DMS79 (cell line): ENCODE measurements at regions not wholly inside any gene's neighbourhood (a gene's known extent, or its start where the extent isn't known, plus 50 kb on each side); places are given as distances from the start of the nearest gene placed in this dataset.
"Not testable (repeated sequence)": the region's sequence is repeated elsewhere in the genome, so short reads cannot be mapped to it uniquely, and the experiment has no call there.

ENCODE experiments used
- DNase-seq: peaks from one replicate; lab custom pipeline; 2025; lab: John Stamatoyannopoulos, UW

GRCh38 chr7:109467729-109468128 lies 898.1 kb downstream of the DNAJB9 start:
- DNase-seq, result not testable (repeated sequence)

- DNase-seq, result no peak
Observed at GRCh38 chr7:109473172-109473571, 903.5 kb downstream of the DNAJB9 start.

- peak; percentile 1 for DNase-seq
Observed at GRCh38 chr7:109476409-109476808, 906.7 kb downstream of the DNAJB9 start.

GRCh38 chr7:109479388-109479787 lies 909.7 kb downstream of the DNAJB9 start:
- no peak for DNase-seq

- DNase-seq, result not testable (repeated sequence)
Observed at GRCh38 chr7:109490607-109491006, 920.9 kb downstream of the DNAJB9 start.

- DNase-seq, result no peak
Observed at GRCh38 chr7:109497053-109497452, 927.4 kb downstream of the DNAJB9 start.

- DNase-seq, result no peak
Observed at GRCh38 chr7:109498131-109498530, 928.5 kb downstream of the DNAJB9 start.

- no peak for DNase-seq
Observed at GRCh38 chr7:109503421-109503820, 933.7 kb downstream of the DNAJB9 start.

GRCh38 chr7:109522585-109522984 lies 952.9 kb downstream of the DNAJB9 start:
- no peak for DNase-seq

GRCh38 chr7:109527833-109528232 lies 958.2 kb downstream of the DNAJB9 start:
- DNase-seq, result no peak

- no peak for DNase-seq
Observed at GRCh38 chr7:109529712-109530111, 960.0 kb downstream of the DNAJB9 start.

- no peak for DNase-seq
Observed at GRCh38 chr7:109532262-109532992, 962.8 kb downstream of the DNAJB9 start.

GRCh38 chr7:109545686-109546085 lies 976.0 kb downstream of the DNAJB9 start:
- DNase-seq, result no peak

- no peak for DNase-seq
Observed at GRCh38 chr7:109549471-109550193, 980.0 kb downstream of the DNAJB9 start.

- no peak for DNase-seq
Observed at GRCh38 chr7:109552017-109552416, 982.3 kb downstream of the DNAJB9 start.

- DNase-seq, result no peak
Observed at GRCh38 chr7:109577265-109577664, 1007.6 kb downstream of the DNAJB9 start.

- no peak for DNase-seq
Observed at GRCh38 chr7:109579901-109580300, 1010.2 kb downstream of the DNAJB9 start.

- DNase-seq, result no peak
Observed at GRCh38 chr7:109582211-109582610, 1012.5 kb downstream of the DNAJB9 start.

GRCh38 chr7:109596948-109597347 lies 1027.3 kb downstream of the DNAJB9 start:
- DNase-seq, result not testable (repeated sequence)

GRCh38 chr7:109611656-109612055 lies 1042.0 kb downstream of the DNAJB9 start:
- no peak for DNase-seq

GRCh38 chr7:109616551-109617069 lies 1046.9 kb downstream of the DNAJB9 start:
- no peak for DNase-seq

GRCh38 chr7:109622320-109622719 lies 1052.6 kb downstream of the DNAJB9 start:
- DNase-seq, result no peak

- DNase-seq, result not testable (repeated sequence)
Observed at GRCh38 chr7:109632890-109633289, 1063.2 kb downstream of the DNAJB9 start.
